SK-N-SH treated with all-trans-retinoic acid at 6 μM for 48 hours (cell line): ENCODE measurements at regions not wholly inside any gene's neighbourhood (a gene's known extent, or its start where the extent isn't known, plus 50 kb on each side); places are given as distances from the start of the nearest gene placed in this dataset.
"Not testable (repeated sequence)": the region's sequence is repeated elsewhere in the genome, so short reads cannot be mapped to it uniquely, and the experiment has no call there.

Experiments used
- ATAC-seq: fragments of 200-7000 bp; cut with Tn5 transposase; 3 replicates; pipeline ENCODE4 v1.9.1; 2020; ENCODE audit warnings: mild to moderate bottlenecking, moderate library complexity
- ARNTL ChIP-seq: fragments of 450-650 bp; formaldehyde crosslinking; IDR thresholded peaks from 2 replicates; pipeline ENCODE4 v1.5.0; 2020; ENCODE audit warnings: low read depth, mild to moderate bottlenecking, moderate library complexity, borderline replicate concordance
- BACH2 ChIP-seq: fragments of 250-450 bp; sonication (Bioruptor Pico); IDR thresholded peaks from 2 replicates; pipeline ENCODE4 v1.9.0; 2021; ENCODE audit warnings: mild to moderate bottlenecking, borderline replicate concordance
- CSDC2 ChIP-seq: fragments of 250-450 bp; sonication (Bioruptor Pico); IDR thresholded peaks from 2 replicates; pipeline ENCODE4 v1.5.0; 2020; ENCODE audit warnings: mild to moderate bottlenecking, moderate library complexity
- ESRRG ChIP-seq: fragments of 250-450 bp; sonication (Bioruptor Pico); IDR thresholded peaks from 2 replicates; pipeline ENCODE4 v1.6.1; 2021; ENCODE audit warnings: mild to moderate bottlenecking
- GLIS3 ChIP-seq: fragments of 250-450 bp; sonication (Bioruptor Pico); IDR thresholded peaks from 2 replicates; pipeline ENCODE4 v1.5.0; 2020; ENCODE audit warnings: mild to moderate bottlenecking, moderate library complexity
- ISL1 ChIP-seq: fragments of 250-450 bp; sonication (Bioruptor Pico); IDR thresholded peaks from 2 replicates; pipeline ENCODE4 v2.1.2; 2022; ENCODE audit warnings: mild to moderate bottlenecking, moderate library complexity
- OSR1 ChIP-seq: fragments of 250-450 bp; sonication (Bioruptor Pico); IDR thresholded peaks from 2 replicates; pipeline ENCODE4 v1.8.0; 2022; ENCODE audit warnings: moderate library complexity, mild to moderate bottlenecking, inconsistent platforms
- PPARA ChIP-seq: fragments of 250-450 bp; sonication (Bioruptor Pico); IDR thresholded peaks from 2 replicates; pipeline ENCODE4 v1.5.0; 2020; ENCODE audit warnings: mild to moderate bottlenecking, borderline replicate concordance
- RARB ChIP-seq: fragments of 250-450 bp; sonication (Bioruptor Pico); IDR thresholded peaks from 2 replicates; pipeline ENCODE4 v1.8.0; 2021; ENCODE audit warnings: mild to moderate bottlenecking, moderate library complexity
- SNAI2 ChIP-seq: fragments of 250-450 bp; sonication (Bioruptor Pico); IDR thresholded peaks from 2 replicates; pipeline ENCODE4 v1.5.0; 2020; ENCODE audit warnings: mild to moderate bottlenecking, moderate library complexity
- TCF4 ChIP-seq: fragments of 250-450 bp; sonication (Bioruptor Pico); IDR thresholded peaks from 2 replicates; pipeline ENCODE4 v1.8.0; 2021; ENCODE audit warnings: mild to moderate bottlenecking, moderate library complexity, borderline replicate concordance
- TOX ChIP-seq: fragments of 250-450 bp; sonication (Bioruptor Pico); IDR thresholded peaks from 2 replicates; pipeline ENCODE4 v1.8.0; 2021; ENCODE audit warnings: mild to moderate bottlenecking, moderate library complexity, borderline replicate concordance
- ZC3H10 ChIP-seq: fragments of 250-450 bp; sonication (Bioruptor Pico); IDR thresholded peaks from 2 replicates; pipeline ENCODE4 v1.5.1; 2021; ENCODE audit warnings: mild to moderate bottlenecking, moderate library complexity
- ZFP3 ChIP-seq: fragments of 250-450 bp; sonication (Bioruptor Pico); IDR thresholded peaks from 2 replicates; pipeline ENCODE4 v1.5.0; 2020; ENCODE audit warnings: mild to moderate bottlenecking, moderate library complexity
- ZFP30 ChIP-seq: fragments of 450-650 bp; formaldehyde crosslinking; IDR thresholded peaks from 2 replicates; pipeline ENCODE4 v1.5.0; 2022; ENCODE audit warnings: mild to moderate bottlenecking, moderate library complexity
- ZNF565 ChIP-seq: fragments of 450-650 bp; formaldehyde crosslinking; conservative IDR thresholded peaks from 2 replicates; pipeline ENCODE4 v1.5.0; 2020; ENCODE audit warnings: low read depth, mild to moderate bottlenecking, moderate library complexity
- ZNF70 ChIP-seq: fragments of 450-650 bp; formaldehyde crosslinking; IDR thresholded peaks from 2 replicates; pipeline ENCODE4 v1.5.0; 2020; ENCODE audit warnings: mild to moderate bottlenecking, moderate library complexity
- ZNF8 ChIP-seq: fragments of 450-650 bp; formaldehyde crosslinking; IDR thresholded peaks from 2 replicates; pipeline ENCODE4 v1.5.0; 2020; ENCODE audit warnings: mild to moderate bottlenecking, moderate library complexity
- TF ChIP-seq, protein P1 (sequence below): fragments of 250-450 bp; sonication (Bioruptor Pico); IDR thresholded peaks from 2 replicates; pipeline ENCODE4 v1.5.0; 2020; ENCODE audit warnings: mild to moderate bottlenecking, moderate library complexity
- TF ChIP-seq, protein P2 (sequence below): fragments of 250-450 bp; sonication (Bioruptor Pico); IDR thresholded peaks from 2 replicates; pipeline ENCODE4 v1.5.1; 2020; ENCODE audit warnings: low read depth, mild to moderate bottlenecking, moderate library complexity
- TF ChIP-seq, protein P3 (sequence below): fragments of 250-450 bp; sonication (Bioruptor Pico); IDR thresholded peaks from 2 replicates; pipeline ENCODE4 v1.8.0; 2020; ENCODE audit warnings: mild to moderate bottlenecking, moderate library complexity, borderline replicate concordance
- TF ChIP-seq, protein P4 (sequence below): fragments of 250-450 bp; sonication (Bioruptor Pico); IDR thresholded peaks from 2 replicates; pipeline ENCODE4 v1.5.1; 2021; ENCODE audit warnings: mild to moderate bottlenecking, moderate library complexity

DNA sequence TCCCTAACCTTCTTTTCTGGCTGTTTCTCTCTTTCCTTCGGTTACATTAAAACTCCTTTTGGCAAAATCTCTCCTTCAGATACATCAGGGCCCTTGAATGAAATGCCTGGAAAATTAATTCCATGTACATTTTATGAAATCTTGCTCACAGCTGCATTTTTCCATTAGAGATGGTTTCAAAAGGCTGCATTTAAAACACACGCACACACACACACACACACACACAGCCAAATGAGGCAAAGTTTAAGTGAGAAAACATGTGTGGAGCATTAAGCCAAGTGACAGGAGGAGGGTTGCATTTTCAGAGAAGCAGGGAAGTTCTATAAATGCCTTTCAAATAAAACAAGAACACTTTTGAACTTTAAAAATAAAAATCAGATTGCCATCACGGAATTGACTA lies 216.4 kb downstream of the LRIG3 start:
- ATAC-seq: no peak
- TF ChIP-seq TOX (CRISPR knock-in tag): no peak
- no peak for TF ChIP-seq SNAI2 (CRISPR knock-in tag)
- TF ChIP-seq TCF4 (CRISPR knock-in tag): no peak
- no peak for TF ChIP-seq OSR1

DNA sequence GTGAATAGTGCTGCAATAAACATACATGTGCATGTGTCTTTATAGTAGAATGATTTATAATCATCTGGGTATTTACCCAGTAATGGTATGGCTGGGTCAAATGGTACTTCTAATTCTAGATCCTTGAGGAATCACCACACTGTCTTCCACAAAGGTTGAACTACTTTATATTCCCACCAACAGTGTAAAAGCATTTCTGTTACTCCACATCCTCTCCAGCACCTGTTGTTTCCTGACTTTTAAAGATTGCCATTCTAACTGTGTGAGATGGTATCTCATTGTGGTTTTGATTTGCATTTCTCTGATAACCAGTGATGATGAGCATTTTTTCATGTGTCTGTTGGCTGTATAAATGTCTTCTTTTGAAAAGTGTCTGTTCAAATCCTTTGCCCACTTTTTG lies 215.5 kb downstream of the LRIG3 start:
- ATAC-seq: not testable (repeated sequence)

DNA sequence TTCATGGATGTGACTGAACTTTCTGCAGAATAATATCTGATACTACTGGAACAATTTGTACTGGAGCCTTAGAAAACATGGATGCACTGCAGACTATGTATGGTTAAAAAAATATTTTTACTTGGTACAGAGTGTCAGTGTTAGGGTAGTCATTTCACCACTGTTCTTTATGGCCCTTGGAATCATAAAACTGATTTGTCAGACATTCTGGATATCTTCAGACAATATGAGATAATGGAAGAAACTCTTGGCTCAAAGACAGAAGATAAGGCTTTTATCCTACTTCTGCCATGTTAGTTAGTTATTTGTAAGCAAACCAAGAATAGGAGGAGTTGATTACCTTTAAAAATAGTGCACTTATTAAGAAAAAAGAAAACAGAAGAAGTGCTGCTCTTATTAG lies 209.4 kb downstream of the LRIG3 start:
- TF ChIP-seq ARNTL (CRISPR knock-in tag) (no peak), ZC3H10 (CRISPR knock-in tag) (no peak), ZFP3 (CRISPR knock-in tag) (no peak), GLIS3 (CRISPR knock-in tag) (no peak), ZNF8 (CRISPR knock-in tag) (no peak), TOX (CRISPR knock-in tag) (no peak), OSR1 (no peak), RARB (CRISPR knock-in tag) (no peak), ZNF70 (no peak), CSDC2 (CRISPR knock-in tag) (no peak), ZFP30 (CRISPR knock-in tag) (no peak), ZNF565 (CRISPR knock-in tag) (no peak), PPARA (CRISPR knock-in tag) (no peak), TCF4 (CRISPR knock-in tag) (no peak)
- TF ChIP-seq, protein P1, sequence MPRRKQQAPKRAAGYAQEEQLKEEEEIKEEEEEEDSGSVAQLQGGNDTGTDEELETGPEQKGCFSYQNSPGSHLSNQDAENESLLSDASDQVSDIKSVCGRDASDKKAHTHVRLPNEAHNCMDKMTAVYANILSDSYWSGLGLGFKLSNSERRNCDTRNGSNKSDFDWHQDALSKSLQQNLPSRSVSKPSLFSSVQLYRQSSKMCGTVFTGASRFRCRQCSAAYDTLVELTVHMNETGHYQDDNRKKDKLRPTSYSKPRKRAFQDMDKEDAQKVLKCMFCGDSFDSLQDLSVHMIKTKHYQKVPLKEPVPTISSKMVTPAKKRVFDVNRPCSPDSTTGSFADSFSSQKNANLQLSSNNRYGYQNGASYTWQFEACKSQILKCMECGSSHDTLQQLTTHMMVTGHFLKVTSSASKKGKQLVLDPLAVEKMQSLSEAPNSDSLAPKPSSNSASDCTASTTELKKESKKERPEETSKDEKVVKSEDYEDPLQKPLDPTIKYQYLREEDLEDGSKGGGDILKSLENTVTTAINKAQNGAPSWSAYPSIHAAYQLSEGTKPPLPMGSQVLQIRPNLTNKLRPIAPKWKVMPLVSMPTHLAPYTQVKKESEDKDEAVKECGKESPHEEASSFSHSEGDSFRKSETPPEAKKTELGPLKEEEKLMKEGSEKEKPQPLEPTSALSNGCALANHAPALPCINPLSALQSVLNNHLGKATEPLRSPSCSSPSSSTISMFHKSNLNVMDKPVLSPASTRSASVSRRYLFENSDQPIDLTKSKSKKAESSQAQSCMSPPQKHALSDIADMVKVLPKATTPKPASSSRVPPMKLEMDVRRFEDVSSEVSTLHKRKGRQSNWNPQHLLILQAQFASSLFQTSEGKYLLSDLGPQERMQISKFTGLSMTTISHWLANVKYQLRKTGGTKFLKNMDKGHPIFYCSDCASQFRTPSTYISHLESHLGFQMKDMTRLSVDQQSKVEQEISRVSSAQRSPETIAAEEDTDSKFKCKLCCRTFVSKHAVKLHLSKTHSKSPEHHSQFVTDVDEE (CRISPR knock-in tag): no peak
- TF ChIP-seq, protein P2, sequence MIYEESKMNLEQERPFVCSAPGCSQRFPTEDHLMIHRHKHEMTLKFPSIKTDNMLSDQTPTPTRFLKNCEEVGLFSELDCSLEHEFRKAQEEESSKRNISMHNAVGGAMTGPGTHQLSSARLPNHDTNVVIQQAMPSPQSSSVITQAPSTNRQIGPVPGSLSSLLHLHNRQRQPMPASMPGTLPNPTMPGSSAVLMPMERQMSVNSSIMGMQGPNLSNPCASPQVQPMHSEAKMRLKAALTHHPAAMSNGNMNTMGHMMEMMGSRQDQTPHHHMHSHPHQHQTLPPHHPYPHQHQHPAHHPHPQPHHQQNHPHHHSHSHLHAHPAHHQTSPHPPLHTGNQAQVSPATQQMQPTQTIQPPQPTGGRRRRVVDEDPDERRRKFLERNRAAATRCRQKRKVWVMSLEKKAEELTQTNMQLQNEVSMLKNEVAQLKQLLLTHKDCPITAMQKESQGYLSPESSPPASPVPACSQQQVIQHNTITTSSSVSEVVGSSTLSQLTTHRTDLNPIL (CRISPR knock-in tag): no peak
- TF ChIP-seq, protein P3, sequence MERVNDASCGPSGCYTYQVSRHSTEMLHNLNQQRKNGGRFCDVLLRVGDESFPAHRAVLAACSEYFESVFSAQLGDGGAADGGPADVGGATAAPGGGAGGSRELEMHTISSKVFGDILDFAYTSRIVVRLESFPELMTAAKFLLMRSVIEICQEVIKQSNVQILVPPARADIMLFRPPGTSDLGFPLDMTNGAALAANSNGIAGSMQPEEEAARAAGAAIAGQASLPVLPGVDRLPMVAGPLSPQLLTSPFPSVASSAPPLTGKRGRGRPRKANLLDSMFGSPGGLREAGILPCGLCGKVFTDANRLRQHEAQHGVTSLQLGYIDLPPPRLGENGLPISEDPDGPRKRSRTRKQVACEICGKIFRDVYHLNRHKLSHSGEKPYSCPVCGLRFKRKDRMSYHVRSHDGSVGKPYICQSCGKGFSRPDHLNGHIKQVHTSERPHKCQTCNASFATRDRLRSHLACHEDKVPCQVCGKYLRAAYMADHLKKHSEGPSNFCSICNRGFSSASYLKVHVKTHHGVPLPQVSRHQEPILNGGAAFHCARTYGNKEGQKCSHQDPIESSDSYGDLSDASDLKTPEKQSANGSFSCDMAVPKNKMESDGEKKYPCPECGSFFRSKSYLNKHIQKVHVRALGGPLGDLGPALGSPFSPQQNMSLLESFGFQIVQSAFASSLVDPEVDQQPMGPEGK (CRISPR knock-in tag): no peak
- TF ChIP-seq, protein P4, sequence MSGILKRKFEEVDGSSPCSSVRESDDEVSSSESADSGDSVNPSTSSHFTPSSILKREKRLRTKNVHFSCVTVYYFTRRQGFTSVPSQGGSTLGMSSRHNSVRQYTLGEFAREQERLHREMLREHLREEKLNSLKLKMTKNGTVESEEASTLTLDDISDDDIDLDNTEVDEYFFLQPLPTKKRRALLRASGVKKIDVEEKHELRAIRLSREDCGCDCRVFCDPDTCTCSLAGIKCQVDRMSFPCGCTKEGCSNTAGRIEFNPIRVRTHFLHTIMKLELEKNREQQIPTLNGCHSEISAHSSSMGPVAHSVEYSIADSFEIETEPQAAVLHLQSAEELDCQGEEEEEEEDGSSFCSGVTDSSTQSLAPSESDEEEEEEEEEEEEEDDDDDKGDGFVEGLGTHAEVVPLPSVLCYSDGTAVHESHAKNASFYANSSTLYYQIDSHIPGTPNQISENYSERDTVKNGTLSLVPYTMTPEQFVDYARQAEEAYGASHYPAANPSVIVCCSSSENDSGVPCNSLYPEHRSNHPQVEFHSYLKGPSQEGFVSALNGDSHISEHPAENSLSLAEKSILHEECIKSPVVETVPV (CRISPR knock-in tag): no peak
- TF ChIP-seq, all 23 proteins: peak for 0
- no peak for ATAC-seq

DNA sequence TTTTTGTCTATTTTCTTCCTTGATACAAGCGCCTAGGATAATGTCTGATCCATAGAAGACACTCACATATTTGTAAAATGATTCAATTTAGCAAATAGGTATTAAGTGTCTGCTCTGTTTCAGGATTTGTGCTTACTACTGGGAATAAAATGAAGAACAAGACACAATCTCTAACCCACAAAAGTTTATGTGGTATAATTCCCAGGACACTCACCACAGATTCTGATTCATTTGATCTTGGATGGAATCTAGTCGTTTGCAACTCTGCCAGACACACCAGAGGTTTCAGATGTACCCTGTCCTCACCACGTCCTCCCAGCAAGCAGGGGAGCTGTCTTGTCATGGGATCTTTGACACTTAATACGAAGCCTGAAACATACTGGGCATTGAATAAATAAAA lies 208.3 kb downstream of the LRIG3 start:
- no peak for ATAC-seq
- no peak for TF ChIP-seq ESRRG
- no peak for TF ChIP-seq CSDC2 (CRISPR knock-in tag)
- no peak for TF ChIP-seq ZFP3 (CRISPR knock-in tag)
- no peak for TF ChIP-seq ISL1
- TF ChIP-seq TCF4 (CRISPR knock-in tag): no peak
- TF ChIP-seq ZFP30 (CRISPR knock-in tag): no peak
- TF ChIP-seq, protein P1 (CRISPR knock-in tag): no peak
- TF ChIP-seq BACH2: no peak
- no peak for TF ChIP-seq ZNF70
- no peak for TF ChIP-seq GLIS3 (CRISPR knock-in tag)
- TF ChIP-seq PPARA (CRISPR knock-in tag): no peak
- TF ChIP-seq ZNF565 (CRISPR knock-in tag): no peak
- TF ChIP-seq, protein P3 (CRISPR knock-in tag): no peak
- TF ChIP-seq ARNTL (CRISPR knock-in tag): no peak
- no peak for TF ChIP-seq TOX (CRISPR knock-in tag)
- no peak for TF ChIP-seq OSR1
- TF ChIP-seq, protein P2 (CRISPR knock-in tag): no peak
